A549 (cell line): ENCODE measurements at regions not wholly inside any gene's neighbourhood (a gene's known extent, or its start where the extent isn't known, plus 50 kb on each side); places are given as distances from the start of the nearest gene placed in this dataset.

Experiments
- EP300 ChIP-seq, 2 experiments: fragments of >200 bp; sonication (Bioruptor Twin); formaldehyde crosslinking; IDR thresholded peaks; 2 replicates in 1 of 2; 3 replicates in 1 of 2; pipeline ENCODE4 v1.6.1; 2016 to 2017
- MAFK ChIP-seq: fragments of 450-650 bp; IDR thresholded peaks from 2 replicates; pipeline ENCODE4 v1.6.1; 2014; ENCODE audit not compliant: partially characterized antibody
- RARB ChIP-seq: fragments of 250-450 bp; sonication (Bioruptor Pico); IDR thresholded peaks from 2 replicates; pipeline ENCODE4 v1.8.0; 2021; ENCODE audit warnings: mild to moderate bottlenecking, moderate library complexity
- TF ChIP-seq, protein P1 (sequence below): fragments of >200 bp; sonication (Bioruptor Twin); formaldehyde crosslinking; IDR thresholded peaks from 3 replicates; pipeline ENCODE4 v1.5.1; 2016
- TF ChIP-seq, protein P2 (sequence below): fragments of >200 bp; sonication (Bioruptor Twin); formaldehyde crosslinking; IDR thresholded peaks from 2 replicates; pipeline ENCODE4 v1.6.1; 2016
- TF ChIP-seq, protein P3 (sequence below): fragments of 200-600 bp; sonication (generic); IDR thresholded peaks from 2 replicates; pipeline ENCODE4 v1.6.1; 2016; ENCODE audit warnings: antibody characterized with exemption, mild to moderate bottlenecking, moderate library complexity

DNA sequence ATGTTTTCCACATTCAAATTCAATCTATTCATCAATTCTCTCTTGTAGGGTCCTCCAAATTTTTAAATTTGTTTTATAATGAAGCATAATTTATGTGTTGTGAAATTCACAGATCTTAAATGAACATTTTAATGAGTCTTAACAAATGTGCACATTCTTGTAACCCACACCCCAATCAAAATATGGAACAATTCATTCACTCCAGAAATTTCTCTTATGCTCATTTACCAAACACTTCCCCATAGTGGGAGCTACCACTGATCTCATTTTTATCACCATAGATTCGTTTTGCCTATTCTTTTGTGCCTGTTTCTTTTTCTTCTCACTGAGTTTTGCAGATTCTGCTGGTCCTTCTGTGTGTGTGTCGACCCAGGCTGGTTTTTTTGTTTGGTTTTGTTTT lies 664.1 kb downstream of the EFNB2 start:
- TF ChIP-seq, protein P1, sequence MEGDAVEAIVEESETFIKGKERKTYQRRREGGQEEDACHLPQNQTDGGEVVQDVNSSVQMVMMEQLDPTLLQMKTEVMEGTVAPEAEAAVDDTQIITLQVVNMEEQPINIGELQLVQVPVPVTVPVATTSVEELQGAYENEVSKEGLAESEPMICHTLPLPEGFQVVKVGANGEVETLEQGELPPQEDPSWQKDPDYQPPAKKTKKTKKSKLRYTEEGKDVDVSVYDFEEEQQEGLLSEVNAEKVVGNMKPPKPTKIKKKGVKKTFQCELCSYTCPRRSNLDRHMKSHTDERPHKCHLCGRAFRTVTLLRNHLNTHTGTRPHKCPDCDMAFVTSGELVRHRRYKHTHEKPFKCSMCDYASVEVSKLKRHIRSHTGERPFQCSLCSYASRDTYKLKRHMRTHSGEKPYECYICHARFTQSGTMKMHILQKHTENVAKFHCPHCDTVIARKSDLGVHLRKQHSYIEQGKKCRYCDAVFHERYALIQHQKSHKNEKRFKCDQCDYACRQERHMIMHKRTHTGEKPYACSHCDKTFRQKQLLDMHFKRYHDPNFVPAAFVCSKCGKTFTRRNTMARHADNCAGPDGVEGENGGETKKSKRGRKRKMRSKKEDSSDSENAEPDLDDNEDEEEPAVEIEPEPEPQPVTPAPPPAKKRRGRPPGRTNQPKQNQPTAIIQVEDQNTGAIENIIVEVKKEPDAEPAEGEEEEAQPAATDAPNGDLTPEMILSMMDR, result no peak
- no peak for TF ChIP-seq RARB
- TF ChIP-seq EP300 (IDR thresholded peaks at IDR 0.05), result no peak
- TF ChIP-seq, protein P2, sequence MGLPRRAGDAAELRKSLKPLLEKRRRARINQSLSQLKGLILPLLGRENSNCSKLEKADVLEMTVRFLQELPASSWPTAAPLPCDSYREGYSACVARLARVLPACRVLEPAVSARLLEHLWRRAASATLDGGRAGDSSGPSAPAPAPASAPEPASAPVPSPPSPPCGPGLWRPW, result no peak
- no peak for TF ChIP-seq MAFK
- TF ChIP-seq, protein P3, sequence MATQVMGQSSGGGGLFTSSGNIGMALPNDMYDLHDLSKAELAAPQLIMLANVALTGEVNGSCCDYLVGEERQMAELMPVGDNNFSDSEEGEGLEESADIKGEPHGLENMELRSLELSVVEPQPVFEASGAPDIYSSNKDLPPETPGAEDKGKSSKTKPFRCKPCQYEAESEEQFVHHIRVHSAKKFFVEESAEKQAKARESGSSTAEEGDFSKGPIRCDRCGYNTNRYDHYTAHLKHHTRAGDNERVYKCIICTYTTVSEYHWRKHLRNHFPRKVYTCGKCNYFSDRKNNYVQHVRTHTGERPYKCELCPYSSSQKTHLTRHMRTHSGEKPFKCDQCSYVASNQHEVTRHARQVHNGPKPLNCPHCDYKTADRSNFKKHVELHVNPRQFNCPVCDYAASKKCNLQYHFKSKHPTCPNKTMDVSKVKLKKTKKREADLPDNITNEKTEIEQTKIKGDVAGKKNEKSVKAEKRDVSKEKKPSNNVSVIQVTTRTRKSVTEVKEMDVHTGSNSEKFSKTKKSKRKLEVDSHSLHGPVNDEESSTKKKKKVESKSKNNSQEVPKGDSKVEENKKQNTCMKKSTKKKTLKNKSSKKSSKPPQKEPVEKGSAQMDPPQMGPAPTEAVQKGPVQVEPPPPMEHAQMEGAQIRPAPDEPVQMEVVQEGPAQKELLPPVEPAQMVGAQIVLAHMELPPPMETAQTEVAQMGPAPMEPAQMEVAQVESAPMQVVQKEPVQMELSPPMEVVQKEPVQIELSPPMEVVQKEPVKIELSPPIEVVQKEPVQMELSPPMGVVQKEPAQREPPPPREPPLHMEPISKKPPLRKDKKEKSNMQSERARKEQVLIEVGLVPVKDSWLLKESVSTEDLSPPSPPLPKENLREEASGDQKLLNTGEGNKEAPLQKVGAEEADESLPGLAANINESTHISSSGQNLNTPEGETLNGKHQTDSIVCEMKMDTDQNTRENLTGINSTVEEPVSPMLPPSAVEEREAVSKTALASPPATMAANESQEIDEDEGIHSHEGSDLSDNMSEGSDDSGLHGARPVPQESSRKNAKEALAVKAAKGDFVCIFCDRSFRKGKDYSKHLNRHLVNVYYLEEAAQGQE, result no peak
